GM18907 (cell line): ENCODE measurements at regions not wholly inside any gene's neighbourhood (a gene's known extent, or its start where the extent isn't known, plus 50 kb on each side); places are given as distances from the start of the nearest gene placed in this dataset.
"Not testable (repeated sequence)": the region's sequence is repeated elsewhere in the genome, so short reads cannot be mapped to it uniquely, and the experiment has no call there.

Experiments
- ATAC-seq: cut with Tn5 transposase; IDR thresholded peaks from one replicate; pipeline ENCODE4 v1.9.1; 2021; ENCODE audit warnings: mild to moderate bottlenecking, moderate library complexity; ENCODE audit not compliant: unreplicated experiment

DNA sequence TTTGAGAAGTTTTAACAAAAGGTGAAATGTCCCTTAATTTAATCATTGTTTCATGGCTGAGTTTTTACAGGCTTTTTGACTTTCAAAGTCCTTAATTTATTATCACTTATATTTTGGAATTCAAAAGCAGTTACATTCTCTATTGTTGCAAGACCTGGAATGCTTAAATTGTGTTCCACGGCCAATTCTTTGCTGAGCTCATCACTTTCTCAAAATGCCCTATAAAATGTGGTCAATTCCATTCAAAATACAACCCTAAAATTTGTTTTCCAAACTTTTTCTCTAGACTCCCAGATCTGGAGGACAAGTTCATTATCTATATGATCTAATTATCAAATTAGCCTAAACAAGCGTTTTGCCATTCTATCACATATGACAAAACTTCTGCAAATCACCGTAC, 1051.2 kb downstream of the TDRD15 start:
- no peak for ATAC-seq

DNA sequence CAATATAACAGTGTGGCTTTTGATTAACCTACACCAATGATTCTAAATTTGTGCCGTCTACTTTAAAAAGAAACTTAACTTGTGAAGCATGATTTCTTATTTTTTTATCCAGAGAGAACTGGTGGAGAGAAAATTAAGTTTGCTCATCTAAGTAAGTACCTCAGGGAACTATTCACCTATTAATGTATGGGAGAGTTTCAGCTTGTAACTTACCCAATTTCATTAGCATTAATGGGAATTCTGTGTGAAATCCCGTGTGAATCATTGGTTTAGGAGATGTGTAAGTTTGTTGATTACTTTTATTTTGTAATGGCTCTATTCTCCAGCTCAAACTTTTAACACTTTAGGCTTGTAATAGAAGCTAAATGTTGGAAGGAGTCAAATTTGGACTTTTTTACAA, 1061.5 kb downstream of the TDRD15 start:
- ATAC-seq, result no peak

GRCh38 chr2:22186261-22186828, 1062.6 kb downstream of the TDRD15 start:
- not testable (repeated sequence) for ATAC-seq

GRCh38 chr2:22189893-22190480, 1066.2 kb downstream of the TDRD15 start:
- ATAC-seq, result no peak

- no peak for ATAC-seq
Measured at GRCh38 chr2:22194218-22194617, 1070.5 kb downstream of the TDRD15 start.

DNA sequence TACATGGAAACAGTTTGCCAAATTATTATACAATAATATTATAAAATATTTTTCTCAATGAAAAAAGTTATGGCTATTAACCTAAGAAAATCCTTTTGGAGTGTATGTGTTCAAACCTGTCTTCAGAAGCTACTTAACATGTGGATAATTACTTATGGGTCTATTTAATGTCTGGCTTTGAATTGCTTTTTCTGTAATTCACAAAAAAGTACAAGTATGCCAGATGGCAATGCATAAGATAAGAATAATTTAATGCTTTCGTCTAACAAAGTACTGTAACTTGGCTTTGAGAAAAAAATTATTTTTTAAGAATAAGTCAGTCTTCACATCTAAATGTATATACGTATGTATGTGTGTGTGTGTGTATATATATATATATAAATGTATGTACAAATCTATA, 1073.0 kb downstream of the TDRD15 start:
- ATAC-seq, result no peak

GRCh38 chr2:22198381-22199283, 1074.9 kb downstream of the TDRD15 start:
- ATAC-seq, result no peak

DNA sequence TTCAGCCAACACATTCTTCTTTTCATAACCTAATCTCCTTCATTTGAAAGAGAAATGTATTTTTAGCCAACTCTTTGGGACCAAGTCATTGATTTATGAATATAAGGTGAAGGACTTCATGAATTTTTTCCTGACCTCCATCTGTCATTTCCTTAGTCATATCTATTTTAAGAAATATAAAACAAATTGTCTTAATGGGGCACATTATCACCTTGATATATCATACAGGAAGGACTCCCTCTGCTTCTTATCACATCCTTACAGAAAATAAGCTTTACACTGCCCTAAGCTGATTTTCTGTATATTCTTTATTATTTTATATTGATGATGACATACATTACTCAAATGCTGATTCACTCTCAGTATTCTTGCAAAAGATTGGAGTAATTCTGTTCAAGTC, 1076.2 kb downstream of the TDRD15 start:
- no peak for ATAC-seq

- no peak for ATAC-seq
Measured at GRCh38 chr2:22209545-22209944, 1085.8 kb downstream of the TDRD15 start.

DNA sequence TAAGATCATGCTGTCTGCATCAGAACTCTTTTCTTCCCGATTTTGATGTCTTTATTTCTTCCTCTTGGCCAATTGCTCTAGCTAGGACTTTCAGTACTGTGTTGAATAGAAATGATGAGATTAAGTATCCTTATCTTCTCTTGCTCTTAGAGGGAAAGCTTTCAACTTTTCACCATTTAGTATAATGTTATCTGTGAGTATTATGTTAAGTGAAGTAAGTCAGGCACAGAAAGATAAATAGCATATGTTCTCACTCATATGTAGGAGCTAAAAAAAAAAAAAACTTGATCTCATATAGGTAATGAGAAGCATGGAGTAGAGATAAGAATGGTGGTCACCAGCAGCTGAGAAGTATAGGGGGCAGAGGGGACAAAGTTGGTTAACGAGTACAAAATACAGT, 1089.5 kb downstream of the TDRD15 start:
- ATAC-seq, result no peak

DNA sequence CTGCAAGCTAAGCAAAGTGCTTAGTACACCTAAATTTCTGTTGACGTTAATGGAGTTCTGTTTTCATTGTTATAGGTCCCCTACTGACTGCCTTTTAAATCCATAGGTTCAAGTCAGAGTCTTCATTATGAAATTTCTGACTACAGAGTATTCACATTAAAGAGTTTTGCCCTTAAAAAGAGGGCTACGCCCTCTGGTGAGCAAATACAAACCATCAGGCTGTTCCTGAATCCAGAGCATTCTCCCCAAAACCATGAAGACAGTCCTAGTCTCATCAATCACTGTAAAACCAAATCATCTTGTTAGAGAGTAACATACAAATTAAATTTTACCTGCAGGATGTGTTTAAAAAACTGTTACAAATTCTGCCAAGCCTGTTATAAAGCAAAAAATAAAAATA, 1091.7 kb downstream of the TDRD15 start:
- no peak for ATAC-seq

DNA sequence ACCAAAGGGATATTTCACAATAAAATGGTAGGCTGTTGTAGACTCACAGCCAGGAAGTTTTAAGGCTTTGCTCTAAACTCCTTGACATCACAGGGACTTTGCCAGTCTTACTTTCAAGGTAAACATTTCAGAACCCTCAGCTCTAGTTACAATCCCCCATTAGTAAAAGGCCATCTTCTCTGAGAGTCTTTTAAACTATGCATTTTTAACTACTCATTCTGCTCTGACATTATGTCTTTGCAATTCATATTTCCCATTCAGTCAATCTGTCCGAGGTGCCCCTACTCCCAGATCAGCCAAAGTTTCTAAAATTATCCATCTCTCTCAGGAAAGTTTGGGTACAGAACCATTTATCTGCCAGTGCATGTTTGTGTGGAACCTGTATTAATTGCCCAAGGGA, 1094.1 kb downstream of the TDRD15 start:
- no peak for ATAC-seq

- ATAC-seq, result no peak
Measured at GRCh38 chr2:22221006-22221405, 1097.2 kb downstream of the TDRD15 start.

DNA sequence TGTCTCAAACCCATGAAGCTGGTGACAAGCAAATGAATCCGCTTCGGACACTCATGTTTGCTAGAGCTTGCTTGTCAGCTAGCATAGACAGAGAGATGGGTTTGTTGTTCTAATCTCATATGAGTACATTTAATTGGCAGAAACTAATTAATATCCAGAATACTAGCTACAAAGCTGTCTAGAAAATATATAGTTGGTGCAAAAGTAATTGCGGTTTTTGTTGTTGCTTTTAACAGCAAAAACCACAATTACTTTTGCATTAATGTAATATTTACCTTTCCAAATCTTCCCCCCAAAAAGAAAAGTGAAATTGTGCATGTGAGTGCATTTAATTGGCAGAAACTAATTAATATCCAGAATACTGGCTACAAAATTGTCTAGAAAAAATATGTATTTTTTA, 1115.2 kb downstream of the TDRD15 start:
- ATAC-seq, result no peak

GRCh38 chr2:22247466-22247865, 1123.7 kb downstream of the TDRD15 start:
- ATAC-seq, result no peak

DNA sequence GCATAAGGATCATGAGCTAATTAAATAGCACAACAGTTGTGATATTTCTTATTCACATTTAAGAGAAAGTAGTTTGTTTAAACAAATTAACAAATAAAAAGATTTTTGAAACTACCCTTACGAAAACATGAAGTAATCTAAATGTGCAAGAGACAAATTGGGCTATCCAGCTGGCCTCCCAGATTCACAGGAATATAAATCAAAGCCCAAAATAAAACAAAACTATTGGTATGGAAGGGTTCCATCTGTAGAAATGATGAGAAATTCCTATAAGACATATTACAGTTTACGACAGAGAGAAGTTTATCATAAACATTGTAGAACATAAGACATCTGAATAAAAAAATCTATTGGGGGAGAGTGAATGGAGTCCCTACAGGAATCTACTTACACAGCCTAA, 1125.1 kb downstream of the TDRD15 start:
- ATAC-seq, result no peak

DNA sequence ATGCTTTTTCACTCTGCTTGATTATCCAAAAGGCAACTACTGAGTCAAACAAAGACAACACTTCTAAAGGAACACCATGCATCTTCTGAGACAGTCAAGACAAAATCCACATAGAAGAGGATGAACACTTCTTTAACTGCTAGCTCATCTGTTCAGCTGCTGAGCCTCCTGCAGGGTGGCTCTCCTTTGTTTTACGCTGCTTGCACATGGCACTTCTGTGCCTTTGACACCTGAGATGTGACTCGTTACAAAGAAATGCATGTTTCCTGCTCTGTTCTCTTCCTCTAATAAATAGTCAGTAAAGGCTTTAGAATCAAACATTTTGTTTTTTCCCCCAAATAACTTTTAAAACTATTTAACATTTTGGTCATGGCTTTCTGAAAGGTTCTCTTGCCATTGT, 1129.4 kb downstream of the TDRD15 start:
- no peak for ATAC-seq

- ATAC-seq, result no peak
Measured at GRCh38 chr2:22261165-22261564, 1123.8 kb upstream of the KLHL29 start.

- no peak for ATAC-seq
Measured at GRCh38 chr2:22270341-22270740, 1114.6 kb upstream of the KLHL29 start.

- no peak for ATAC-seq
Measured at GRCh38 chr2:22273853-22274252, 1111.1 kb upstream of the KLHL29 start.

GRCh38 chr2:22274661-22275060, 1110.3 kb upstream of the KLHL29 start:
- no peak for ATAC-seq

DNA sequence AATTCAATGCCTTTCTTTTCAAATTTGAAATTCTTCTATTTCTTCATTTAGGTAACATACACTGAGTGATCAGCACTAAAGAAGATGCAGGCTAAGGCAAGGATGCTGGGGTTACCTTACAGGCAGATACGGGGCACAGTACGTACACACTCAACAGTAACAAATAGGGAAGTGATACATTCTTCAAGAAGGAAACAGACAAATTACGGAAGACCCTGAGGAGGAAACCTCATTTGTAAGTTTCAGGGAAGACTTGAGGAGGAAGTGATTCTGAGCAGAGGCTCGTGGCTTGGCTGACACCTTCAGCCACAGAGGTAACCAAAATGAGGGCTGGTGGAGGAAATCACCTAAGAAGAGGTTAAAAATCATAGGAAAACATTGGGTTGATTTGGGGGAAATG, 1108.3 kb upstream of the KLHL29 start:
- ATAC-seq, result peak; percentile 50
